ENCODE measurements at regions not wholly inside any gene's neighbourhood (a gene's known extent, or its start where the extent isn't known, plus 50 kb on each side); places are given as distances from the start of the nearest gene placed in this dataset.

DNA sequence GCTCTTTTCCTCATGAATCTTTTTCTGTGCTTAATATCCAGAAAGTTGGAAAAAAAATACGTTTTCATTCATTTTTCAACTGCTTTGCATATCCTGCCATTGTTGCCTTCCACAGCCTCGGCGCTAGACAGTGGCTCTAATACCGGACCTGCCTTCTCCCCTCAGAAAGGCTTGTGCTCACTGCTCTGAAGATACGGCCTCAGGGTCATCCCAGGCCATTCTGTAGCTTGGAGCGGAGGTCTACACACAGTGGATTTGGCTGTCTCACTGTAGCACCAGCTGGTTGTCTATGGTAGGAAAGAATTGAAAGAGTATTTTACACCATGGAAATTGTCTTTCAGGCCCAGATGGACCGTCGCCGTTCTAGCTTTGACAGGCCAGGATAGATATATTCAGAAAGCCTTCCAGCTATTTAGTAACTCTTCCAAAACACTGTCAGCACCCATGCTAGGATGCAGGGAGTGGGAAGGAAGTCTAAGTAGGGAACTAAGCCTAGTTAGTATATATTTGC is 242.0 kb downstream of the TMEM182 start:
- Histone ChIP-seq H3K79me2 (ENCODE audit: insufficient read depth, low read length) (no peaks in the 10 kb centered on the region), H4K20me1 (ENCODE audit: insufficient read depth) (no peaks in the 10 kb centered on the region), H2AFZ (ENCODE audit: low read depth, low read length, poor library complexity, severe bottlenecking) (no peak overlapping the region), H3K27ac (ENCODE audit: low read depth, low read length) (no peak overlapping the region), H3K9me2 (ENCODE audit: insufficient read depth) (no peaks in the 10 kb centered on the region), H3K4me3 (replicated peaks in 1 of 2; ENCODE audit: low read depth in 1 of 2, low read length in 2 of 2) (no peak overlapping the region), H3K9me3 (ENCODE audit: control insufficient read depth in 1 of 2, insufficient read depth in 1 of 2, low read depth in 1 of 2, low read length in 2 of 2) (no peaks in the 10 kb centered on the region), H3K4me2 (ENCODE audit: low read length) (no peak overlapping the region), H3K36me3 (ENCODE audit: control insufficient read depth in 1 of 2, insufficient read depth in 2 of 2, low read length in 2 of 2) (no peaks in the 10 kb centered on the region), H3K9ac (ENCODE audit: low read length) (no peak overlapping the region), H3K4me1 (ENCODE audit: control insufficient read depth in 1 of 2, insufficient read depth in 2 of 2, low read length in 2 of 2) (no peaks in the 10 kb centered on the region), H3K27me3 (ENCODE audit: insufficient read depth, low read length) (no peaks in the 10 kb centered on the region)
- ChIA-PET CTCF (no interaction called here), POLR2A (no interaction called here), RAD21 (ENCODE audit: low non-redundant PET in 1 of 2, low total read pairs in 2 of 2, uncharacterized antibody in 2 of 2, unreplicated experiment in 2 of 2) (no interaction called here)
- TF ChIP-seq, protein P1, sequence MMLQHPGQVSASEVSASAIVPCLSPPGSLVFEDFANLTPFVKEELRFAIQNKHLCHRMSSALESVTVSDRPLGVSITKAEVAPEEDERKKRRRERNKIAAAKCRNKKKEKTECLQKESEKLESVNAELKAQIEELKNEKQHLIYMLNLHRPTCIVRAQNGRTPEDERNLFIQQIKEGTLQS (IDR thresholded peaks at IDR 0.05): no peak
- TF ChIP-seq, protein P2, sequence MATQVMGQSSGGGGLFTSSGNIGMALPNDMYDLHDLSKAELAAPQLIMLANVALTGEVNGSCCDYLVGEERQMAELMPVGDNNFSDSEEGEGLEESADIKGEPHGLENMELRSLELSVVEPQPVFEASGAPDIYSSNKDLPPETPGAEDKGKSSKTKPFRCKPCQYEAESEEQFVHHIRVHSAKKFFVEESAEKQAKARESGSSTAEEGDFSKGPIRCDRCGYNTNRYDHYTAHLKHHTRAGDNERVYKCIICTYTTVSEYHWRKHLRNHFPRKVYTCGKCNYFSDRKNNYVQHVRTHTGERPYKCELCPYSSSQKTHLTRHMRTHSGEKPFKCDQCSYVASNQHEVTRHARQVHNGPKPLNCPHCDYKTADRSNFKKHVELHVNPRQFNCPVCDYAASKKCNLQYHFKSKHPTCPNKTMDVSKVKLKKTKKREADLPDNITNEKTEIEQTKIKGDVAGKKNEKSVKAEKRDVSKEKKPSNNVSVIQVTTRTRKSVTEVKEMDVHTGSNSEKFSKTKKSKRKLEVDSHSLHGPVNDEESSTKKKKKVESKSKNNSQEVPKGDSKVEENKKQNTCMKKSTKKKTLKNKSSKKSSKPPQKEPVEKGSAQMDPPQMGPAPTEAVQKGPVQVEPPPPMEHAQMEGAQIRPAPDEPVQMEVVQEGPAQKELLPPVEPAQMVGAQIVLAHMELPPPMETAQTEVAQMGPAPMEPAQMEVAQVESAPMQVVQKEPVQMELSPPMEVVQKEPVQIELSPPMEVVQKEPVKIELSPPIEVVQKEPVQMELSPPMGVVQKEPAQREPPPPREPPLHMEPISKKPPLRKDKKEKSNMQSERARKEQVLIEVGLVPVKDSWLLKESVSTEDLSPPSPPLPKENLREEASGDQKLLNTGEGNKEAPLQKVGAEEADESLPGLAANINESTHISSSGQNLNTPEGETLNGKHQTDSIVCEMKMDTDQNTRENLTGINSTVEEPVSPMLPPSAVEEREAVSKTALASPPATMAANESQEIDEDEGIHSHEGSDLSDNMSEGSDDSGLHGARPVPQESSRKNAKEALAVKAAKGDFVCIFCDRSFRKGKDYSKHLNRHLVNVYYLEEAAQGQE (IDR thresholded peaks at IDR 0.05; ENCODE audit: low read depth): no peak
- TF ChIP-seq, protein P3, sequence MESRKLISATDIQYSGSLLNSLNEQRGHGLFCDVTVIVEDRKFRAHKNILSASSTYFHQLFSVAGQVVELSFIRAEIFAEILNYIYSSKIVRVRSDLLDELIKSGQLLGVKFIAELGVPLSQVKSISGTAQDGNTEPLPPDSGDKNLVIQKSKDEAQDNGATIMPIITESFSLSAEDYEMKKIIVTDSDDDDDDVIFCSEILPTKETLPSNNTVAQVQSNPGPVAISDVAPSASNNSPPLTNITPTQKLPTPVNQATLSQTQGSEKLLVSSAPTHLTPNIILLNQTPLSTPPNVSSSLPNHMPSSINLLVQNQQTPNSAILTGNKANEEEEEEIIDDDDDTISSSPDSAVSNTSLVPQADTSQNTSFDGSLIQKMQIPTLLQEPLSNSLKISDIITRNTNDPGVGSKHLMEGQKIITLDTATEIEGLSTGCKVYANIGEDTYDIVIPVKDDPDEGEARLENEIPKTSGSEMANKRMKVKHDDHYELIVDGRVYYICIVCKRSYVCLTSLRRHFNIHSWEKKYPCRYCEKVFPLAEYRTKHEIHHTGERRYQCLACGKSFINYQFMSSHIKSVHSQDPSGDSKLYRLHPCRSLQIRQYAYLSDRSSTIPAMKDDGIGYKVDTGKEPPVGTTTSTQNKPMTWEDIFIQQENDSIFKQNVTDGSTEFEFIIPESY (IDR thresholded peaks at IDR 0.05; ENCODE audit: extremely low read depth, insufficient replicate concordance, low read length): no peak
- TF ChIP-seq SRF (IDR thresholded peaks at IDR 0.05; ENCODE audit: low read depth) (no peak), EZH2phosphoT487 (IDR thresholded peaks at IDR 0.05; ENCODE audit: borderline replicate concordance) (no peak), RAD21 (IDR thresholded peaks at IDR 0.05; ENCODE audit: low read depth) (no peak), FOSL1 (IDR thresholded peaks at IDR 0.05; ENCODE audit: low read depth) (no peak), ZFX (IDR thresholded peaks at IDR 0.05) (no peak)
- TF ChIP-seq, protein P4, sequence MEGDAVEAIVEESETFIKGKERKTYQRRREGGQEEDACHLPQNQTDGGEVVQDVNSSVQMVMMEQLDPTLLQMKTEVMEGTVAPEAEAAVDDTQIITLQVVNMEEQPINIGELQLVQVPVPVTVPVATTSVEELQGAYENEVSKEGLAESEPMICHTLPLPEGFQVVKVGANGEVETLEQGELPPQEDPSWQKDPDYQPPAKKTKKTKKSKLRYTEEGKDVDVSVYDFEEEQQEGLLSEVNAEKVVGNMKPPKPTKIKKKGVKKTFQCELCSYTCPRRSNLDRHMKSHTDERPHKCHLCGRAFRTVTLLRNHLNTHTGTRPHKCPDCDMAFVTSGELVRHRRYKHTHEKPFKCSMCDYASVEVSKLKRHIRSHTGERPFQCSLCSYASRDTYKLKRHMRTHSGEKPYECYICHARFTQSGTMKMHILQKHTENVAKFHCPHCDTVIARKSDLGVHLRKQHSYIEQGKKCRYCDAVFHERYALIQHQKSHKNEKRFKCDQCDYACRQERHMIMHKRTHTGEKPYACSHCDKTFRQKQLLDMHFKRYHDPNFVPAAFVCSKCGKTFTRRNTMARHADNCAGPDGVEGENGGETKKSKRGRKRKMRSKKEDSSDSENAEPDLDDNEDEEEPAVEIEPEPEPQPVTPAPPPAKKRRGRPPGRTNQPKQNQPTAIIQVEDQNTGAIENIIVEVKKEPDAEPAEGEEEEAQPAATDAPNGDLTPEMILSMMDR (IDR thresholded peaks at IDR 0.05 in 2 of 3, conservative IDR thresholded peaks at IDR 0.05 in 1 of 3; ENCODE audit: borderline replicate concordance in 1 of 3, insufficient read depth in 1 of 3, low read depth in 2 of 3, low read length in 2 of 3): no peak
- intact Hi-C loops (cut with micrococcal nuclease): no loop called here
- BruUV-seq (replicated peaks): no TSS peak
- DNase-seq (ENCODE audit: low read depth, low spot score) (no peak), ATAC-seq (no peak)

Data from HCT116 (cell line).